Brain microvascular endothelial cell (primary cell): ENCODE measurements at regions not wholly inside any gene's neighbourhood (a gene's known extent, or its start where the extent isn't known, plus 50 kb on each side); places are given as distances from the start of the nearest gene placed in this dataset.
"Not testable (repeated sequence)": the region's sequence is repeated elsewhere in the genome, so short reads cannot be mapped to it uniquely, and the experiment has no call there.

Experiments used
- DNase-seq: peaks from one replicate; pipeline ENCODE4 v3.0.0-alpha.2; 2020
- H3K27ac ChIP-seq: fragments of 250-450 bp; sonication (Bioruptor Pico); 2 replicates; pipeline ENCODE4 v1.5.1; 2020; ENCODE audit warnings: mild to moderate bottlenecking, moderate library complexity
- H3K27me3 ChIP-seq: fragments of 250-450 bp; sonication (Bioruptor Pico); replicated peaks from 2 replicates; pipeline ENCODE4 v1.5.1; 2020; ENCODE audit warnings: mild to moderate bottlenecking
- H3K36me3 ChIP-seq: fragments of 250-450 bp; sonication (Bioruptor Pico); replicated peaks from 2 replicates; pipeline ENCODE4 v1.5.1; 2020; ENCODE audit warnings: mild to moderate bottlenecking
- H3K4me3 ChIP-seq: 2 replicates; pipeline ENCODE4 v1.5.1; 2011; ENCODE audit warnings: low read depth, mild to moderate bottlenecking, control low read depth, low read length, moderate library complexity
- CTCF ChIP-seq: IDR thresholded peaks from 2 replicates; pipeline ENCODE4 v1.5.1; 2011; ENCODE audit warnings: low read depth, mild to moderate bottlenecking, moderate library complexity, low read length, control low read depth, inconsistent platforms; ENCODE audit errors: missing control alignments
- in situ Hi-C: cut with HindIII; loops from 2 replicates; pipeline ENCODE4 v1.10.0; 2017; ENCODE audit warnings: low sequenced_read_pairs, low pct_ligation_motif_present

- Histone ChIP-seq H3K27me3 (no peaks in the 10 kb centered on the region), H3K36me3 (no peaks in the 10 kb centered on the region), H3K27ac (no peak overlapping the region), H3K4me3 (no peak overlapping the region)
- in situ Hi-C loops, result no loop called here
- DNase-seq, result no peak
- TF ChIP-seq CTCF, result no peak
These were observed 130.4 kb upstream of the RAB18 start for GRCh38 chr10:27373566-27374160.

GRCh38 chr10:27372095-27372494 lies 131.5 kb upstream of the ACBD5 start:
- no peak overlapping the region for H3K4me3 ChIP-seq
- TF ChIP-seq CTCF, result no peak
- H3K27ac ChIP-seq, result no peak overlapping the region
- no peaks in the 10 kb centered on the region for H3K27me3 ChIP-seq
- in situ Hi-C loops, result no loop called here
- DNase-seq, result no peak
- H3K36me3 ChIP-seq, result no peaks in the 10 kb centered on the region

GRCh38 chr10:27371375-27371774 lies 130.8 kb upstream of the ACBD5 start:
- H3K4me3 ChIP-seq, H3K27me3 ChIP-seq, in situ Hi-C loops, H3K27ac ChIP-seq, DNase-seq, H3K36me3 ChIP-seq: not testable (repeated sequence)

- H3K4me3 ChIP-seq, result no peak overlapping the region
- no peak overlapping the region for H3K27ac ChIP-seq
- no peaks in the 10 kb centered on the region for H3K27me3 ChIP-seq
- no peak for DNase-seq
- no peaks in the 10 kb centered on the region for H3K36me3 ChIP-seq
- in situ Hi-C loops, result no loop called here
- no peak for TF ChIP-seq CTCF
These were observed 129.3 kb upstream of the ACBD5 start for GRCh38 chr10:27369880-27370279.

- Histone ChIP-seq H3K36me3 (no peaks in the 10 kb centered on the region), H3K27me3 (no peaks in the 10 kb centered on the region), H3K27ac (no peak overlapping the region), H3K4me3 (no peak overlapping the region)
- TF ChIP-seq CTCF, result no peak
- in situ Hi-C loops, result no loop called here
- no peak for DNase-seq
These were observed 128.1 kb upstream of the ACBD5 start for GRCh38 chr10:27368706-27369105.

- no peak overlapping the region for H3K27ac ChIP-seq
- no peak for DNase-seq
- no peaks in the 10 kb centered on the region for H3K36me3 ChIP-seq
- in situ Hi-C loops, result no loop called here
- no peak overlapping the region for H3K4me3 ChIP-seq
- TF ChIP-seq CTCF, result no peak
- H3K27me3 ChIP-seq, result no peaks in the 10 kb centered on the region
These were observed 126.2 kb upstream of the ACBD5 start for GRCh38 chr10:27366769-27367168.
